ENCODE measurements at regions not wholly inside any gene's neighbourhood (a gene's known extent, or its start where the extent isn't known, plus 50 kb on each side); places are given as distances from the start of the nearest gene placed in this dataset.

DNA sequence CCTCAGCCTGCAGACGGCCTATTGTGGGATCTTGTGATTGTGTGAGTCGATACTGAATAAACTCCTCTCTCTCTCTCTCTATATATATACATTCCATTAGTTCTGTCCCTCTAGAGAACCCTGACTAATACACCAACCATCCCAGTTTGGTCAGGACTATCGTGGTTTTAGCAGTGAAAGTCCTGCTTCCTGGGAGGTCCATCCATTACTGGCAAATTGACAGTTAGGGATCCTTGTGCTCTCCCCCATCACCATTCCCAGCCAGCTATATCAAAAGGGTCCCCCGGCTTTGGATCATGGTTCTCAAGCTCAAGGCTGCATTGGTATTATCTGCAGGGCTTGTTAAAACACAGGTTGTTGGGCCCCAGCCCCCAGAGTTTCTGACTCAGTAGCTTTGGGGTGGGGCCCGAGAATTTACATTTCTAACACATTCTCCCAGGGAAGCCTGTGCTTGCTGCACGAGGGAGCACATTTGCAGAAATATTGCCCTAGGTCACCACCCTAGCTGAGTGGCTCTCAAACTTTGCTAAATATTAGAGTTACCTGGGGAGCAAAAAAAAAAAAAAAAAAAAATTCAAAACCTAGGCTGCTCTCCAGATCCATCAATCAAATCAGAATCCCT, 899.1 kb upstream of the AUTS2 start:
- TF ChIP-seq CTCF (IDR thresholded peaks at IDR 0.05) (no peak), POLR2A (IDR thresholded peaks at IDR 0.05) (no peak)
